Trophoblast cell (in vitro differentiated cells and primary cell): ENCODE measurements at regions not wholly inside any gene's neighbourhood (a gene's known extent, or its start where the extent isn't known, plus 50 kb on each side); places are given as distances from the start of the nearest gene placed in this dataset.

Source experiments
- DNase-seq, 2 donors: peaks; one replicate each; pipeline ENCODE4 v3.0.0-alpha.2; 2016
- H2AFZ ChIP-seq: 2 replicates; pipeline ENCODE4 v1.6.1; 2013; ENCODE audit warnings: low read length, moderate library complexity, mild to moderate bottlenecking; ENCODE audit not compliant: insufficient read depth, poor library complexity
- H2AK5ac ChIP-seq: 2 replicates; pipeline ENCODE4 v1.6.1; 2013; ENCODE audit warnings: mild to moderate bottlenecking, low read length
- H2BK120ac ChIP-seq: 2 replicates; pipeline ENCODE4 v1.6.1; 2013; ENCODE audit warnings: low read length, mild to moderate bottlenecking, moderate library complexity; ENCODE audit not compliant: insufficient read depth, poor library complexity
- H2BK12ac ChIP-seq: 2 replicates; pipeline ENCODE4 v1.6.1; 2013; ENCODE audit warnings: mild to moderate bottlenecking, low read length, moderate library complexity
- H2BK5ac ChIP-seq: 2 replicates; pipeline ENCODE4 v1.6.1; 2013; ENCODE audit warnings: low read length, low read depth, moderate library complexity, mild to moderate bottlenecking; ENCODE audit not compliant: poor library complexity
- H3K14ac ChIP-seq: 2 replicates; pipeline ENCODE4 v1.6.1; 2013; ENCODE audit warnings: mild to moderate bottlenecking, low read length
- H3K18ac ChIP-seq: 2 replicates; pipeline ENCODE4 v1.6.1; 2013; ENCODE audit warnings: mild to moderate bottlenecking, low read length
- H3K23ac ChIP-seq: 2 replicates; pipeline ENCODE4 v1.6.1; 2013; ENCODE audit warnings: low read length
- H3K27ac ChIP-seq: 2 replicates; pipeline ENCODE4 v1.5.1; 2013; ENCODE audit warnings: low read depth, mild to moderate bottlenecking, inconsistent platforms, low read length, moderate library complexity
- H3K27me3 ChIP-seq: 2 replicates; pipeline ENCODE4 v1.6.1; 2013; ENCODE audit warnings: inconsistent platforms, mild to moderate bottlenecking, low read length, moderate library complexity; ENCODE audit not compliant: insufficient read depth
- H3K36me3 ChIP-seq, 2 experiments: 1 replicate in 1 of 2; 2 replicates in 1 of 2; pipeline ENCODE4 v1.6.1; 2013; ENCODE audit warnings: low read length in 2 of 2, mild to moderate bottlenecking in 2 of 2, moderate library complexity in 1 of 2; ENCODE audit not compliant: insufficient read depth in 2 of 2, control insufficient read depth in 1 of 2
- H3K4ac ChIP-seq: 2 replicates; pipeline ENCODE4 v1.6.1; 2013; ENCODE audit warnings: low read depth, mild to moderate bottlenecking, low read length, moderate library complexity
- H3K4me1 ChIP-seq, 2 experiments: 1 replicate in 1 of 2; 2 replicates in 1 of 2; pipeline ENCODE4 v1.6.1; 2013; ENCODE audit warnings: low read length in 2 of 2, mild to moderate bottlenecking in 2 of 2, moderate library complexity in 1 of 2; ENCODE audit not compliant: insufficient read depth in 2 of 2, control insufficient read depth in 1 of 2
- H3K4me2 ChIP-seq: 2 replicates; pipeline ENCODE4 v1.6.1; 2013; ENCODE audit warnings: inconsistent platforms, mild to moderate bottlenecking, low read length, moderate library complexity
- H3K4me3 ChIP-seq: 2 replicates; pipeline ENCODE4 v1.5.1; 2013; ENCODE audit warnings: mild to moderate bottlenecking, low read depth, low read length, inconsistent platforms
- H3K79me1 ChIP-seq: one replicate; pipeline ENCODE4 v1.6.1; 2013; ENCODE audit warnings: low read length
- H3K79me2 ChIP-seq: 2 replicates; pipeline ENCODE4 v1.6.1; 2013; ENCODE audit warnings: low read length, mild to moderate bottlenecking; ENCODE audit not compliant: control insufficient read depth, insufficient read depth, poor library complexity
- H3K9ac ChIP-seq: 2 replicates; pipeline ENCODE4 v1.6.1; 2013; ENCODE audit warnings: mild to moderate bottlenecking, low read length
- H3K9me3 ChIP-seq: 2 replicates; pipeline ENCODE4 v1.6.1; 2013; ENCODE audit warnings: low read depth, mild to moderate bottlenecking, control low read depth, inconsistent platforms, low read length; ENCODE audit not compliant: insufficient read depth
- H4K12ac ChIP-seq: 2 replicates; pipeline ENCODE4 v1.6.1; 2013; ENCODE audit warnings: low read depth, mild to moderate bottlenecking, low read length, moderate library complexity
- H4K8ac ChIP-seq: 2 replicates; pipeline ENCODE4 v1.6.1; 2013; ENCODE audit warnings: low read depth, mild to moderate bottlenecking, low read length, moderate library complexity
- H4K91ac ChIP-seq: one replicate; pipeline ENCODE4 v1.6.1; 2013; ENCODE audit warnings: low read depth, mild to moderate bottlenecking, low read length, moderate library complexity
- WGBS: extraction: QIAGEN DNeasy Blood & Tissue Kit; methylation state at CpG from one replicate; pipeline ENCODE4 v1.1.7; 2013; ENCODE audit warnings: missing lambda C conversion rate; ENCODE audit not compliant: insufficient read length, insufficient coverage; ENCODE audit errors: extremely low coverage; 5-methylcytosine and 5-hydroxymethylcytosine counted together

- Histone ChIP-seq H3K14ac (no peak overlapping the region), H3K4ac (no peak overlapping the region), H3K9me3 (no peaks in the 10 kb centered on the region), H3K18ac (no peak overlapping the region), H2BK120ac (no peak overlapping the region), H3K27ac (no peak overlapping the region), H2BK5ac (no peak overlapping the region), H3K4me2 (no peak overlapping the region), H3K9ac (no peak overlapping the region), H2AK5ac (no peak overlapping the region), H3K79me2 (no peaks in the 10 kb centered on the region), H2AFZ (no peak overlapping the region), H4K8ac (no peak overlapping the region), H3K23ac (no peak overlapping the region), H4K12ac (no peak overlapping the region), H3K4me3 (no peak overlapping the region), H3K27me3 (no peaks in the 10 kb centered on the region), H3K79me1 (no peaks in the 10 kb centered on the region), H4K91ac (no peak overlapping the region), H2BK12ac (no peak overlapping the region), H3K36me3 (no peaks in the 10 kb centered on the region), H3K4me1 (no peaks in the 10 kb centered on the region)
- no CpG with 5 or more reads among the region's 2 CpGs for WGBS
- DNase-seq, result no peak
Measured at GRCh38 chr9:7869340-7869739, 69.8 kb upstream of the DMAC1 start.

DNA sequence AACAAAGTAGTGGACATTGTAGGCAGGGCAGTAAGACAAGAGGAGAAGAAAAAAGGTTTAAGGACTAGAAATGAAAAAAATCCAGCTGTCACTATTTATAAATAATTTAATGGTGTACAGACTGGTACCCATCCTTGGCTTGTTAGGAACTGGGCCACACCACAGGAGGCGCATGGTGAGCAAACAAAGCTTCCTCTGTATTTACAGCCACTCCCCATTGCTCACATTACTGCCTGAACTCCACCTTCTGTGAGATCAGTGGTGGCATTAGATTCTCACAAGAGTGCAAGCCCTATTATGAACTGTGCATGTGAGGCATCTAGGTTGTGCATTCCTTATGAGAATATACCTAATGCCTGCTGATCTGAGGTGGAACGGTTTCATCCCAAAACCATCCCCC lies 62.6 kb upstream of the DMAC1 start:
- no CpG with 5 or more reads among the region's 2 CpGs for WGBS

DNA sequence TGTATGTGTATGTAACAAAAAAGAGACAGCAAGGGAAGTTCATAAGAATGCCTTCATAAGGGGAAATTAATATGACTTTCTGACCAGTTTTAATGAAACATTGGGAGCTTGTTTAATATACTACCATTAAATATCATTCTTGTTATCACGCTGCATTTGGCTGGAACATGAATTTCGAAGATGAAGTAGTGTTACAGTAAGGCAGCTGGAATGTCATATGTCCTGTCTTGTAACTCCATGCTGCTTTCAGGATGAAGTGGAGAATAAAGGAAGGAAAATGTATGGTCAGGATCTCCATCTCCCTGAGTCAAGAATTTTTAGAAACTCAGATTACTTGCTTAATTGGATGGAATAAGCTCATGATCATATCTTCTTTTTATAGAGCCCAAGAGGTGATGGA lies 61.5 kb upstream of the DMAC1 start:
- Histone ChIP-seq H2BK12ac (no peak overlapping the region), H3K18ac (no peak overlapping the region), H2AFZ (no peak overlapping the region), H2BK5ac (no peak overlapping the region), H4K12ac (no peak overlapping the region), H3K4ac (no peak overlapping the region), H3K4me3 (no peak overlapping the region), H3K79me1 (no peaks in the 10 kb centered on the region), H4K8ac (no peak overlapping the region), H2AK5ac (no peak overlapping the region), H3K9ac (no peak overlapping the region), H3K4me2 (no peak overlapping the region), H2BK120ac (no peak overlapping the region), H3K4me1 (no peaks in the 10 kb centered on the region), H3K27me3 (no peaks in the 10 kb centered on the region), H4K91ac (no peak overlapping the region), H3K23ac (no peak overlapping the region), H3K27ac (no peak overlapping the region), H3K9me3 (no peaks in the 10 kb centered on the region), H3K79me2 (no peaks in the 10 kb centered on the region), H3K36me3 (no peaks in the 10 kb centered on the region), H3K14ac (no peak overlapping the region)
- DNase-seq, result peak; percentile 25 to 62
- WGBS, result no CpG with 5 or more reads among the region's 2 CpGs

More for the DNA sequence above, 62.6 kb upstream of the DMAC1 start:
- Histone ChIP-seq H3K27me3 (no peaks in the 10 kb centered on the region), H3K27ac (no peak overlapping the region), H3K4me2 (no peak overlapping the region), H3K18ac (no peak overlapping the region), H3K79me1 (no peaks in the 10 kb centered on the region), H3K79me2 (no peaks in the 10 kb centered on the region), H4K8ac (no peak overlapping the region), H2BK120ac (no peak overlapping the region), H3K23ac (no peak overlapping the region), H3K4me1 (no peaks in the 10 kb centered on the region), H4K91ac (no peak overlapping the region), H2BK5ac (no peak overlapping the region), H2BK12ac (no peak overlapping the region), H2AFZ (no peak overlapping the region), H3K4me3 (no peak overlapping the region), H3K36me3 (no peaks in the 10 kb centered on the region), H4K12ac (no peak overlapping the region), H3K9ac (no peak overlapping the region), H3K9me3 (no peaks in the 10 kb centered on the region), H3K14ac (no peak overlapping the region), H2AK5ac (no peak overlapping the region), H3K4ac (no peak overlapping the region)
- DNase-seq, result no peak

DNA sequence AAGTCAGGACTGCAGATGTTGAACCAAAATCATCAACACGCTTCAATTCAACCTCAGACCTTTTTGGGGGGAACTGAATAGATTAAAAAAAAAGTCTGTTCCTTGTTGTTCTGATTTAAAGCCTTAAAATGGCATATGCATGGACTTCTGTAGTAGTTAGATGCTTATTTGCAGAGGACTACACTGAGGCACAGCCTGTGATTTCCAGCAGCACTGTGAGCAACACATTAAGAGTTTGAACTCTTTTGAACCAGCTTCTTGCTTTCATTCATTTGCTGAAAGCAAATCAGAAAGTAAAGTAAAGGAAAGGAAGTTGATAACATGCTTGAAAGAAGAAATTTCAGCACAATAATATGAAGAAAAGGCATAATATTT lies 60.7 kb upstream of the DMAC1 start:
- no peaks in the 10 kb centered on the region for H3K79me2 ChIP-seq
- H3K4me2 ChIP-seq, result no peak overlapping the region
- H3K14ac ChIP-seq, result no peak overlapping the region
- H3K23ac ChIP-seq, result no peak overlapping the region
- H4K8ac ChIP-seq, result no peak overlapping the region
- no peak overlapping the region for H3K4me3 ChIP-seq
- H3K4ac ChIP-seq, result no peak overlapping the region
- no peak for DNase-seq
- H3K4me1 ChIP-seq, result no peaks in the 10 kb centered on the region
- H3K9ac ChIP-seq, result no peak overlapping the region
- no peak overlapping the region for H3K27ac ChIP-seq
- H4K91ac ChIP-seq, result no peak overlapping the region
- no peak overlapping the region for H3K18ac ChIP-seq
- WGBS, result no CpG with 5 or more reads among the region's 1 CpG
- no peak overlapping the region for H4K12ac ChIP-seq
- no peak overlapping the region for H2AFZ ChIP-seq
- H3K36me3 ChIP-seq, result no peaks in the 10 kb centered on the region
- no peak overlapping the region for H2BK5ac ChIP-seq
- H2AK5ac ChIP-seq, result no peak overlapping the region
- H3K9me3 ChIP-seq, result no peaks in the 10 kb centered on the region
- H2BK120ac ChIP-seq, result no peak overlapping the region
- H2BK12ac ChIP-seq, result no peak overlapping the region
- no peaks in the 10 kb centered on the region for H3K27me3 ChIP-seq
- no peaks in the 10 kb centered on the region for H3K79me1 ChIP-seq
